DOHH2 (cell line): ENCODE measurements at regions not wholly inside any gene's neighbourhood (a gene's known extent, or its start where the extent isn't known, plus 50 kb on each side); places are given as distances from the start of the nearest gene placed in this dataset.

ENCODE experiments used
- H3F3A ChIP-seq: fragments of 200-600 bp; sonication (generic), shearing (Covaris generic); 2 replicates; pipeline ENCODE4 v1.6.0; 2016; ENCODE audit warnings: antibody characterized with exemption, mild to moderate bottlenecking; ENCODE audit not compliant: control insufficient read depth, insufficient read depth
- H3K27ac ChIP-seq: fragments of 200-600 bp; sonication (generic); 2 replicates; pipeline ENCODE4 v1.5.1; 2014; ENCODE audit warnings: low read depth, mild to moderate bottlenecking, low read length, moderate library complexity
- H3K27me3 ChIP-seq: fragments of 200-600 bp; sonication (generic); 2 replicates; pipeline ENCODE4 v1.6.1; 2014; ENCODE audit warnings: mild to moderate bottlenecking, low read length, mixed read lengths; ENCODE audit not compliant: control insufficient read depth
- H3K36me3 ChIP-seq: fragments of 200-600 bp; sonication (generic); 2 replicates; pipeline ENCODE4 v1.6.1; 2014; ENCODE audit warnings: mild to moderate bottlenecking, low read length, moderate library complexity, mixed read lengths; ENCODE audit not compliant: control insufficient read depth
- H3K4me1 ChIP-seq: fragments of 200-600 bp; sonication (generic); 2 replicates; pipeline ENCODE4 v1.6.1; 2014; ENCODE audit warnings: mild to moderate bottlenecking, low read length, mixed read lengths; ENCODE audit not compliant: control insufficient read depth
- H3K4me2 ChIP-seq: fragments of 200-600 bp; sonication (generic); 2 replicates; pipeline ENCODE4 v1.6.0; 2014; ENCODE audit warnings: mild to moderate bottlenecking, low read length, moderate library complexity
- H3K4me3 ChIP-seq: fragments of 200-600 bp; sonication (generic); 2 replicates; pipeline ENCODE4 v1.5.1; 2014; ENCODE audit warnings: mild to moderate bottlenecking, low read length, mixed read lengths
- H3K79me2 ChIP-seq: fragments of 200-600 bp; sonication (generic); 2 replicates; pipeline ENCODE4 v1.6.1; 2014; ENCODE audit warnings: mild to moderate bottlenecking, low read length, mixed read lengths; ENCODE audit not compliant: control insufficient read depth
- H3K9me2 ChIP-seq: fragments of 200-600 bp; sonication (generic); replicated peaks from 2 replicates; pipeline ENCODE4 v1.6.1; 2014; ENCODE audit warnings: mild to moderate bottlenecking, low read length, mixed read lengths; ENCODE audit not compliant: control insufficient read depth
- H3K9me3 ChIP-seq: fragments of 200-600 bp; sonication (generic); 2 replicates; pipeline ENCODE4 v1.6.1; 2014; ENCODE audit warnings: antibody characterized with exemption, low read length, mixed read lengths; ENCODE audit not compliant: control insufficient read depth, insufficient read depth
- H4K20me1 ChIP-seq: fragments of 200-600 bp; sonication (generic); 2 replicates; pipeline ENCODE4 v1.6.0; 2014; ENCODE audit warnings: low read depth, mild to moderate bottlenecking, antibody characterized with exemption, low read length, moderate library complexity; ENCODE audit not compliant: control insufficient read depth, insufficient read depth
- EZH2phosphoT487 ChIP-seq: fragments of 200-600 bp; sonication (generic); IDR thresholded peaks from 2 replicates; pipeline ENCODE4 v1.6.1; 2017; ENCODE audit warnings: borderline replicate concordance, mild to moderate bottlenecking, antibody characterized with exemption, low read length, moderate library complexity, mixed read lengths
- TF ChIP-seq, protein P1 (sequence below): fragments of 200-600 bp; sonication (generic); IDR thresholded peaks from one replicate; pipeline ENCODE4 v1.5.1; 2014; ENCODE audit warnings: antibody characterized with exemption, mild to moderate bottlenecking, low read depth, low read length; ENCODE audit not compliant: poor library complexity, severe bottlenecking

- H3K4me3 ChIP-seq = no peak overlapping the region
- H3K4me2 ChIP-seq = no peak overlapping the region
- no peaks in the 10 kb centered on the region for H3K27me3 ChIP-seq
- H3K36me3 ChIP-seq = no peaks in the 10 kb centered on the region
- no peak for TF ChIP-seq EZH2phosphoT487
- TF ChIP-seq, protein P1, sequence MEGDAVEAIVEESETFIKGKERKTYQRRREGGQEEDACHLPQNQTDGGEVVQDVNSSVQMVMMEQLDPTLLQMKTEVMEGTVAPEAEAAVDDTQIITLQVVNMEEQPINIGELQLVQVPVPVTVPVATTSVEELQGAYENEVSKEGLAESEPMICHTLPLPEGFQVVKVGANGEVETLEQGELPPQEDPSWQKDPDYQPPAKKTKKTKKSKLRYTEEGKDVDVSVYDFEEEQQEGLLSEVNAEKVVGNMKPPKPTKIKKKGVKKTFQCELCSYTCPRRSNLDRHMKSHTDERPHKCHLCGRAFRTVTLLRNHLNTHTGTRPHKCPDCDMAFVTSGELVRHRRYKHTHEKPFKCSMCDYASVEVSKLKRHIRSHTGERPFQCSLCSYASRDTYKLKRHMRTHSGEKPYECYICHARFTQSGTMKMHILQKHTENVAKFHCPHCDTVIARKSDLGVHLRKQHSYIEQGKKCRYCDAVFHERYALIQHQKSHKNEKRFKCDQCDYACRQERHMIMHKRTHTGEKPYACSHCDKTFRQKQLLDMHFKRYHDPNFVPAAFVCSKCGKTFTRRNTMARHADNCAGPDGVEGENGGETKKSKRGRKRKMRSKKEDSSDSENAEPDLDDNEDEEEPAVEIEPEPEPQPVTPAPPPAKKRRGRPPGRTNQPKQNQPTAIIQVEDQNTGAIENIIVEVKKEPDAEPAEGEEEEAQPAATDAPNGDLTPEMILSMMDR = no peak
- H4K20me1 ChIP-seq = no peaks in the 10 kb centered on the region
- no peaks in the 10 kb centered on the region for H3F3A ChIP-seq
- H3K9me2 ChIP-seq = no peaks in the 10 kb centered on the region
- no peaks in the 10 kb centered on the region for H3K79me2 ChIP-seq
- H3K4me1 ChIP-seq = no peaks in the 10 kb centered on the region
- H3K9me3 ChIP-seq = no peaks in the 10 kb centered on the region
- H3K27ac ChIP-seq = no peak overlapping the region
Measured at GRCh38 chr4:135274416-135274815, 1072.8 kb upstream of the PABPC4L start.

DNA sequence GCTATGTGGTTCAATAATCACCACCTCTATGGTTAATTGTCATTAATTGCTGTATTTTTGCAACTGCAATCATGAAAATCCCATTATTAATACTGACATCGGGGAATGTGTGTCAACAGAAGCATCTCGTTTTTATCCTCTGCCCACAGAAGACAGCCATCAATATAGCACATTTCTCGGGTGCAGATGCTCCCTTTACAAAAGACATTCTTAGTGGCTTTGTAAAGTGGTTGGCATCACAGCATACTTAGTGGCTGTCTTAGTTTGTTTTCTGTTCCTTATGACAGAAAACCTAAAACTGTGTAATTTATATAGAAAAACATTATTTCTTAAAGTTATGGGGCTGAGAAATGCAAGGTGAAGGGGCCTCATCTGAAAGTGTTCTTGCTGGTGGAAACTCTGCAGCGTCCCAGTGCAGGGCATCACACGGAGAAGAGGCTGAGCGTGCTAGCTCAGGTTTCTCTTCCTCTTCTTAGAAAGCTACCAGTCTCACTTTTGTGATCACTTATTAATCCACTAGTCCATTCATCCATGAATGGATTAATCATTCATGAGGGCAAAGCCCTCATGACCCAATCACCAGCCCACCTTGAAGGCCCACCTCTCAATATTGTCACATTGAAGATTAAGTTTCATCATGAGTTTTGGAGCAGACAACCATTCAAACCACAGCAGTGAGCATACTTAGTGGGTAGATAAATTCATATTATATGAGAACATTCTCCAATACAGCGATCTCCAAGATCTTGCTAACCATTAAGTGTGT is 1067.7 kb upstream of the PABPC4L start:
- Histone ChIP-seq H3K9me3 (no peaks in the 10 kb centered on the region), H3K4me3 (no peak overlapping the region), H3K9me2 (no peaks in the 10 kb centered on the region), H4K20me1 (no peaks in the 10 kb centered on the region), H3F3A (no peaks in the 10 kb centered on the region), H3K79me2 (no peaks in the 10 kb centered on the region), H3K27me3 (no peaks in the 10 kb centered on the region), H3K36me3 (no peaks in the 10 kb centered on the region), H3K4me1 (no peaks in the 10 kb centered on the region), H3K27ac (no peak overlapping the region), H3K4me2 (no peak overlapping the region)
- TF ChIP-seq, protein P1 = no peak
- no peak for TF ChIP-seq EZH2phosphoT487

DNA sequence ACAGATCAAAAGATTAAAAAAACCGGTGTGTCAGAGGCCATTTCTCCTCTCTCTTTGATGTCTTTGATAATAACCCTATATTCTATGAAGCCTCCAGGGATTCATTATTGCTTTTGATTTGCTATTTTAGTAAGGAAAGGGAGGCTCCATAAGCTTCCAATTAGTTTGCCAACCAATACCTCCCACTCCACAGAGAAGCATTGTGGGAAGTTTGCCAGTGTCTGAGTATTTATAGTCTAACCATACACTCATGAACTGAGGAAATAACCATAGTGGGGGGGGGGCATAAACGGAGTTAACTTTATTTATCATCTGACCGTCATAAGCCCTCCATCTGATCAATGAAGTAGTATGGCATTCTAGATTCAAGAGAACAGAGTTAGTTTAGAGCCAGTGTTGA is 1066.8 kb upstream of the PABPC4L start:
- Histone ChIP-seq H3K36me3 (no peaks in the 10 kb centered on the region), H3K4me3 (no peak overlapping the region), H3K4me1 (no peaks in the 10 kb centered on the region), H3F3A (no peaks in the 10 kb centered on the region), H3K9me2 (no peaks in the 10 kb centered on the region), H3K27me3 (no peaks in the 10 kb centered on the region), H3K9me3 (no peaks in the 10 kb centered on the region), H4K20me1 (no peaks in the 10 kb centered on the region), H3K4me2 (no peak overlapping the region), H3K27ac (no peak overlapping the region), H3K79me2 (no peaks in the 10 kb centered on the region)
- TF ChIP-seq, protein P1 = no peak
- no peak for TF ChIP-seq EZH2phosphoT487
